ENCODE measurements at regions not wholly inside any gene's neighbourhood (a gene's known extent, or its start where the extent isn't known, plus 50 kb on each side); places are given as distances from the start of the nearest gene placed in this dataset.

DNA sequence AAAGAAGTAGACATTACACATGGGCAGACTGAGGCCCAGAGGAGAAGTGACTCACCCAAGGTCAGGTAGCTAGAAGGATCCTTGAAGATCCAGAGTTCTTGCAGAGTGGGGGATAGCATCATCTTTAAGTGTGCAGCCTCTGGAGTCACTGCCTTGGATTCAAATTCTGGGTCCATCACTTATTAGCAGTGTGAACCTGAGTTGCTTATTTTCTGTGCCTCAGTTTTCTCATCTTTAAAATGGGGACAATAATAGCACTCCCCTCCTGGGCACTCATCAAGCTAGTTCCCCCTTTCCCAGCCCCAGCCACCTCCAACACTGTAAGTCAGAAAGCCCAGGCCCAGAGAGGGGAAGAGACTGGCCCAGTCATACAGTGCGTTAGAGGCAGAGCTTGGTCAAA is 141.8 kb upstream of the PJA1 start:
- H3K79me2 ChIP-seq, result no peaks in the 10 kb centered on the region
- no peaks in the 10 kb centered on the region for H3K36me3 ChIP-seq (ENCODE audit: control insufficient read depth, insufficient read depth, low read length)
- H3K27me3 ChIP-seq (ENCODE audit: control insufficient read depth, insufficient read depth, low read length), result no peaks in the 10 kb centered on the region
- H3K4me1 ChIP-seq, result peaks cover 3% of the 10 kb centered on the region
- no peaks in the 10 kb centered on the region for H3K9me3 ChIP-seq (ENCODE audit: control insufficient read depth, low read length)
- no peak overlapping the region for H3K9ac ChIP-seq
- TF ChIP-seq, protein P1, sequence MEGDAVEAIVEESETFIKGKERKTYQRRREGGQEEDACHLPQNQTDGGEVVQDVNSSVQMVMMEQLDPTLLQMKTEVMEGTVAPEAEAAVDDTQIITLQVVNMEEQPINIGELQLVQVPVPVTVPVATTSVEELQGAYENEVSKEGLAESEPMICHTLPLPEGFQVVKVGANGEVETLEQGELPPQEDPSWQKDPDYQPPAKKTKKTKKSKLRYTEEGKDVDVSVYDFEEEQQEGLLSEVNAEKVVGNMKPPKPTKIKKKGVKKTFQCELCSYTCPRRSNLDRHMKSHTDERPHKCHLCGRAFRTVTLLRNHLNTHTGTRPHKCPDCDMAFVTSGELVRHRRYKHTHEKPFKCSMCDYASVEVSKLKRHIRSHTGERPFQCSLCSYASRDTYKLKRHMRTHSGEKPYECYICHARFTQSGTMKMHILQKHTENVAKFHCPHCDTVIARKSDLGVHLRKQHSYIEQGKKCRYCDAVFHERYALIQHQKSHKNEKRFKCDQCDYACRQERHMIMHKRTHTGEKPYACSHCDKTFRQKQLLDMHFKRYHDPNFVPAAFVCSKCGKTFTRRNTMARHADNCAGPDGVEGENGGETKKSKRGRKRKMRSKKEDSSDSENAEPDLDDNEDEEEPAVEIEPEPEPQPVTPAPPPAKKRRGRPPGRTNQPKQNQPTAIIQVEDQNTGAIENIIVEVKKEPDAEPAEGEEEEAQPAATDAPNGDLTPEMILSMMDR (IDR thresholded peaks at IDR 0.05), result no peak
- no peak overlapping the region for H3K4me2 ChIP-seq (ENCODE audit: low read length)
- no peak overlapping the region for H3K4me3 ChIP-seq (ENCODE audit: low read depth, low read length)
- no peak overlapping the region for H3K27ac ChIP-seq
- H2AFZ ChIP-seq, result no peak overlapping the region

DNA sequence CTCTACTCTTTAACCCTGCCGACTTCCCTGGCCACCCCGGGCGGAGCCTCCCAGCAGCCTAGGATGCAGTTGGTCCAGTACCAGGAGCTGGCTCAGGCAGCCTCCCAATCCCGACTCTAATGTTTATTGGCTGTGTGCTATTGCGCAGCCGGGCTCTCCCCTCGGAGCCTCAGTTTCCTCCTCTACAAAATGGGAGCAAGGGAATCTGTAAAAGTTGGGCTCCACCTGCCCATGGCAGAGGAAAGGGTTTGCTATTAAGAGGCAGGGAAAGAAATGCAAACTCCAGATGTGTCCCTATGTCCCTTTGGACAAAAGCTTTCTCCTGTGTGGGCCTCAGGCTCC is 140.8 kb upstream of the PJA1 start:
- Histone ChIP-seq H3K9ac (no peak overlapping the region), H2AFZ (no peak overlapping the region), H3K27me3 (ENCODE audit: control insufficient read depth, insufficient read depth, low read length) (no peaks in the 10 kb centered on the region), H3K4me2 (ENCODE audit: low read length) (no peak overlapping the region), H3K9me3 (ENCODE audit: control insufficient read depth, low read length) (no peaks in the 10 kb centered on the region), H3K4me1 (no peaks in the 10 kb centered on the region), H3K4me3 (ENCODE audit: low read depth, low read length) (no peak overlapping the region), H3K27ac (no peak overlapping the region), H3K36me3 (ENCODE audit: control insufficient read depth, insufficient read depth, low read length) (no peaks in the 10 kb centered on the region), H3K79me2 (no peaks in the 10 kb centered on the region)
- TF ChIP-seq, protein P1 (IDR thresholded peaks at IDR 0.05), result no peak

DNA sequence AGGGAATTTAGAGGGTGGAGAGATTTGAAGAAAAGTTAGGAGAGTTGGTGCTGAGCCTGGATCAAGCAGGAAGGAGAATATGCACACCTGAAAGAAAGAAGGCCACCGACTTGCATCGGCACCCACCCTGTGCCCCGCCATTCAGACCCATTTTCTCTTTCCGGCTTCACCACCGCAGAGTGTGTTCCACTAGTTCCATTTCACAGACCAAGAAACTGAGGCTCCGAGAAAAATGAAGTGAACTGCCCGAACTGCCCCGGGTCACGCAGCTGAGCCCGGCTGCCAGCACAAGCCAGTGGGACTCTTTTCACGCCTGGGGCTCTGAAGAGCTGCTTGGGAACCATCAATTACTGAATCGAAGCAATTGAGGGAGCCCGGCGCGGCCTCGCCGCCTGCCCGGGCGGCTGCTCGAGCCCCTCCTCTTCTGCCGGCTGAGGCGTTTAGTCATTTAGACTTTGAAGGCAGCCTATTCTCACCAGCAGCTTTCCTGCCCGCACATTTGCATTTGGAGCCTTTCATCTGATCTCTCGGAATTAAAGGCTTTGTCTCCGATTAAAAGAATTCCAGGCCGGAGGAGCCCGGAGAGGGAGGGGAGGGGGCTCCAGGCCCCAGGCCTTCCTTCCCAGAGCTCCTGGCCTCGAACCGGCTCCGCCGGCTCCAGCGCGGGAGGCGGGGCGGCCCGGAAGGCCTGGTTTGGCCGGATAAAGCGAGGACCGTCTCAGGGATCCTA is 140.2 kb upstream of the PJA1 start:
- H3K4me1 ChIP-seq, result no peaks in the 10 kb centered on the region
- no peak overlapping the region for H3K27ac ChIP-seq
- H3K4me3 ChIP-seq (ENCODE audit: low read depth, low read length), result no peak overlapping the region
- H3K27me3 ChIP-seq (ENCODE audit: control insufficient read depth, insufficient read depth, low read length), result no peaks in the 10 kb centered on the region
- no peaks in the 10 kb centered on the region for H3K36me3 ChIP-seq (ENCODE audit: control insufficient read depth, insufficient read depth, low read length)
- TF ChIP-seq, protein P1 (IDR thresholded peaks at IDR 0.05), result no peak
- no peak overlapping the region for H3K4me2 ChIP-seq (ENCODE audit: low read length)
- no peaks in the 10 kb centered on the region for H3K79me2 ChIP-seq
- H3K9ac ChIP-seq, result no peak overlapping the region
- no peak overlapping the region for H2AFZ ChIP-seq
- no peaks in the 10 kb centered on the region for H3K9me3 ChIP-seq (ENCODE audit: control insufficient read depth, low read length)

DNA sequence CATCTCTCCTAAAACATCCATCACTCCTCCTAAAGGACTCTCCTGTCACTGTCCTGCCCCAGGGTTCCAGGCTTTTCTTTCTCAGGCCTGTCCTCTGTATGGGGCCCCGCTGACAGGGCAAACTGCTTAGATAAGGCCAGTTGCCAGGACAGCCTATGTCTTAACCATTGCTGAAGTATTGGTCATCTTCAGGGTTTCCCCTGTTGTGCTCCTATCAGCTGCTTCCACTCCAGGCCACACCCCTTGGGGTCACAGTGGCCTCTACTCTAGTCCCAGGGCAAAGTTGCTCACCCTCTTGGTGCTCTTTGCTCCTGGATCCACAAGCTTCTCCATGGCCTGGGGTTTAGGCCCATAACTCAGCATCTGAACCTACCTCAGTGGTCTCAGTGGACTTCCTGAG is 138.0 kb upstream of the PJA1 start:
- H3K4me3 ChIP-seq (ENCODE audit: low read depth, low read length), result no peak overlapping the region
- no peaks in the 10 kb centered on the region for H3K4me1 ChIP-seq
- no peaks in the 10 kb centered on the region for H3K27me3 ChIP-seq (ENCODE audit: control insufficient read depth, insufficient read depth, low read length)
- H3K9me3 ChIP-seq (ENCODE audit: control insufficient read depth, low read length), result no peaks in the 10 kb centered on the region
- H3K36me3 ChIP-seq (ENCODE audit: control insufficient read depth, insufficient read depth, low read length), result no peaks in the 10 kb centered on the region
- TF ChIP-seq, protein P1 (IDR thresholded peaks at IDR 0.05), result no peak
- H3K27ac ChIP-seq, result no peak overlapping the region
- H3K9ac ChIP-seq, result no peak overlapping the region
- H2AFZ ChIP-seq, result no peak overlapping the region
- no peak overlapping the region for H3K4me2 ChIP-seq (ENCODE audit: low read length)
- no peaks in the 10 kb centered on the region for H3K79me2 ChIP-seq

Measured in parathyroid adenoma (tissue), 2 donors.